ENCODE measurements at regions not wholly inside any gene's neighbourhood (a gene's known extent, or its start where the extent isn't known, plus 50 kb on each side); places are given as distances from the start of the nearest gene placed in this dataset.

DNA sequence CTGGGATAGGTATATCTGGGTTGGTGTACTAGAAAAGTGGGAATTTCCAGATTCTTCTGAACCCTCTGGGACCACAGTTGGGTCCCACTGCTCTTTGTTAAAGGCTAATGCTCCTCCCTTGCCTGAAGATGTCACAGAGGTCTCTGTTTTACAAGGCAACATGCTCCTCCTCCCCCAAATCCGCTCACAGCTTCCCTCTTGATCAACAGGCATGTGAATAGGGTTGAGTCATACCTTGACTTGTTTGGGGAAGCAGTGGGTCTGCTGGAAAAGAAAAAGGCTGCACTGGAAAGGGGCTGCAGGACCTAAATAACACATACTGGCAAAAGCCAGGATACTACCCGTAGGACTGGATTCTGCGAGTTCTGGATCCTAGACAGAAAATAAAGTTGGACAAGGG is 165.4 kb upstream of the TMEM260 start:
- POLR2A ChIA-PET: no interaction called here
- TF ChIP-seq FOXK2 (IDR thresholded peaks at IDR 0.05) (no peak), LEF1 (IDR thresholded peaks at IDR 0.05; ENCODE audit: borderline replicate concordance) (no peak), SP1 (IDR thresholded peaks at IDR 0.05) (no peak), SUZ12 (IDR thresholded peaks at IDR 0.05) (no peak)
- CTCF ChIA-PET: no interaction called here
- DNase-seq (ENCODE audit: extremely low spot score): no peak

DNA sequence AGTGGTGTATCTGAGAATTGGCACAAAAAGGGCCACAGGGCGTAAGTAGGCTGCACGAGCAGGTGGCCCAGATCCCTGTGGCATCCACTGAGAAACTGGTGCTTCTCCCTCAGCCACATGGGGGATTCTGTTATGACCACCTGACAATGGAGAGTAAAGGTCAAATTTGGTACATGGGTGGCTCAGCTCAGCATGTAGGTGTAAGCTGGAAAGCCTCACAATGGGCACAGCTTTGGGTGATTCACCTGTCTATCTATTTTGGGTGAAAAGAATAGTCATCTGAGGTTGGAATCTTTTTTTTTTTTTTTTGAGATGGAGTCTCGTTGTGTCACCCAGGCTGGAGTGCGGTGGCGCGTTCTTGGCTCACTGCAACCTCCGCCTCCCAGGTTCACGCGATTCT is 163.4 kb upstream of the TMEM260 start:
- ChIA-PET POLR2A (no interaction called here), CTCF (no interaction called here)
- DNase-seq (ENCODE audit: extremely low spot score): no peak
- TF ChIP-seq CTBP1 (IDR thresholded peaks at IDR 0.05; ENCODE audit: borderline replicate concordance): no peak
- TF ChIP-seq SUZ12 (IDR thresholded peaks at IDR 0.05): no peak
- no peak for TF ChIP-seq SP1 (IDR thresholded peaks at IDR 0.05)
- no peak for TF ChIP-seq HDGF (IDR thresholded peaks at IDR 0.05; ENCODE audit: borderline replicate concordance)
- no peak for TF ChIP-seq FOXK2 (IDR thresholded peaks at IDR 0.05)
- no peak for TF ChIP-seq FOXM1 (IDR thresholded peaks at IDR 0.05; ENCODE audit: borderline replicate concordance)
- no peak for TF ChIP-seq NFRKB (IDR thresholded peaks at IDR 0.05)
- TF ChIP-seq BHLHE40 (IDR thresholded peaks at IDR 0.05; ENCODE audit: borderline replicate concordance): no peak
- TF ChIP-seq, protein P1, sequence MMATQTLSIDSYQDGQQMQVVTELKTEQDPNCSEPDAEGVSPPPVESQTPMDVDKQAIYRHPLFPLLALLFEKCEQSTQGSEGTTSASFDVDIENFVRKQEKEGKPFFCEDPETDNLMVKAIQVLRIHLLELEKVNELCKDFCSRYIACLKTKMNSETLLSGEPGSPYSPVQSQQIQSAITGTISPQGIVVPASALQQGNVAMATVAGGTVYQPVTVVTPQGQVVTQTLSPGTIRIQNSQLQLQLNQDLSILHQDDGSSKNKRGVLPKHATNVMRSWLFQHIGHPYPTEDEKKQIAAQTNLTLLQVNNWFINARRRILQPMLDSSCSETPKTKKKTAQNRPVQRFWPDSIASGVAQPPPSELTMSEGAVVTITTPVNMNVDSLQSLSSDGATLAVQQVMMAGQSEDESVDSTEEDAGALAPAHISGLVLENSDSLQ (IDR thresholded peaks at IDR 0.05): no peak
- no peak for TF ChIP-seq L3MBTL2 (conservative IDR thresholded peaks at IDR 0.05)
- TF ChIP-seq FOXA1 (IDR thresholded peaks at IDR 0.05): no peak
- TF ChIP-seq ARNT (IDR thresholded peaks at IDR 0.05): no peak
- no peak for TF ChIP-seq LEF1 (IDR thresholded peaks at IDR 0.05; ENCODE audit: borderline replicate concordance)
- TF ChIP-seq ELF4 (IDR thresholded peaks at IDR 0.05): no peak
- TF ChIP-seq TARDBP (IDR thresholded peaks at IDR 0.05): no peak
- no peak for TF ChIP-seq ZNF384 (IDR thresholded peaks at IDR 0.05)

DNA sequence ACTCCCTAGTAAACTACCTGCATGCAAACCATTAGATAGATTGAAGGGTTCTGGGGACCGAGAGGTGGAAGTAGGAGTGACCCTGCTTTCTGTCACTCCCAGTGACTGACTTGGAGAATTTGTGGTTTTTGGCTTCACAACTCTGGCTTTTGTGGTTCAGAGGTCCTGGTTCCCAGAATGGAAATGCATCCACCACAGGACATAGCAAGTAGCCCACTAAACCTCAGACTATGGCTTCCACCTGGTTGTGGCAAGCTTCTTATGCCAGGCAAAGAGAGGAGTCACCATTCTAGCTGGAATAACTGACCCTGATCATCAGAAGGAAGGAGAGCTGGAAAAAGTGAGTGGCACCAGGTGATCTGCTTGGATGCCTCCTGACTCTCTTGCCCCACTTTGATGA is 162.4 kb upstream of the TMEM260 start:
- POLR2A ChIA-PET: no interaction called here
- TF ChIP-seq, protein P1 (IDR thresholded peaks at IDR 0.05): no peak
- TF ChIP-seq BHLHE40 (IDR thresholded peaks at IDR 0.05; ENCODE audit: borderline replicate concordance) (no peak), ZNF384 (IDR thresholded peaks at IDR 0.05) (no peak), SP1 (IDR thresholded peaks at IDR 0.05) (no peak), NFRKB (IDR thresholded peaks at IDR 0.05) (no peak), SUZ12 (IDR thresholded peaks at IDR 0.05) (no peak), FOXA1 (IDR thresholded peaks at IDR 0.05) (no peak), LEF1 (IDR thresholded peaks at IDR 0.05; ENCODE audit: borderline replicate concordance) (no peak)

DNA sequence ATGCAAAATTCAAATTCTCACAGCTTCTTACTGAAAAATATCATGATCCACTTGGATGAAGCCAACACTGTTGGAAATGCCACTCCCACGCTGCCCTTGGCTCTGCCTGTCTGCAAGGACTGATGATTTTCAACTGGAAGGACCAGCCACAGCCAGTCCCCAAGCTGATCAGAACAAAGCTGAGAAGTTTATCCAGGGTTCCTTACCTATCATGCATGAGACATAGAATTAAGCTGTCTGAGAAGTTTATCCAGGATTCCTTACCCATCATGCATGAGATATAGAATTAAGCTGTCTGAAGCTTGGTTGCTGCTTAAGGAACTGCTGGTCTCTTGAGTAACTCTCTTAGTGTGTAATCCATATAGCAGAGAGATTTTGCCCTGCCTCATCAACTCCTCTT is 159.8 kb upstream of the TMEM260 start:
- TF ChIP-seq BHLHE40 (IDR thresholded peaks at IDR 0.05; ENCODE audit: borderline replicate concordance) (no peak), SP1 (IDR thresholded peaks at IDR 0.05) (no peak), TARDBP (IDR thresholded peaks at IDR 0.05) (no peak), ARNT (IDR thresholded peaks at IDR 0.05) (no peak), FOXM1 (IDR thresholded peaks at IDR 0.05; ENCODE audit: borderline replicate concordance) (no peak), ELF4 (IDR thresholded peaks at IDR 0.05) (no peak), LEF1 (IDR thresholded peaks at IDR 0.05; ENCODE audit: borderline replicate concordance) (no peak), FOXA1 (IDR thresholded peaks at IDR 0.05) (no peak), NFRKB (IDR thresholded peaks at IDR 0.05) (no peak), CTBP1 (IDR thresholded peaks at IDR 0.05; ENCODE audit: borderline replicate concordance) (no peak), HDGF (IDR thresholded peaks at IDR 0.05; ENCODE audit: borderline replicate concordance) (no peak), SUZ12 (IDR thresholded peaks at IDR 0.05) (no peak), FOXK2 (IDR thresholded peaks at IDR 0.05) (no peak), ZNF384 (IDR thresholded peaks at IDR 0.05) (no peak), L3MBTL2 (conservative IDR thresholded peaks at IDR 0.05) (no peak)
- TF ChIP-seq, protein P1 (IDR thresholded peaks at IDR 0.05): no peak
- ChIA-PET POLR2A (no interaction called here), CTCF (no interaction called here)
- DNase-seq (ENCODE audit: extremely low spot score): no peak

More for the DNA sequence above, 162.4 kb upstream of the TMEM260 start:
- CTCF ChIA-PET: no interaction called here
- no peak for DNase-seq (ENCODE audit: extremely low spot score)

DNA sequence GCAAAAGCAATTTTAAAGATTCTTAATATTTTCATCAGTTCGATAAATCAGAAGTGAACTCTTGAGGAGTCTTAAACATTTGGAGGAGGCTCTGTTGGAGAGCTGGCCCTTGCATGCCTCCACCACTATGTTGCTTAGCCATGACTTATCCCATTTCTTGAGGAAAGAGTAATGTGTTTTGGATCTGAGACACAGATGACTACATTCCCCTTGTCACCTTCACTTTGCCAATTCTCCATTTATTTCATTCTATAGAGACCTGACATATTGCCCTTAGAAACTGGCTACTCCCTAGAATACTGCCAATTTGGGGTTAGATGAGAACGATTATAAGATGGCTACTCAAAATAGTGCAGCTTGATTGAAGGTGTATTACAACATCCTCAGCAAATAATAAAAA is 157.4 kb upstream of the TMEM260 start:
- TF ChIP-seq BHLHE40 (IDR thresholded peaks at IDR 0.05; ENCODE audit: borderline replicate concordance) (no peak), ELF4 (IDR thresholded peaks at IDR 0.05) (no peak), ARNT (IDR thresholded peaks at IDR 0.05) (no peak), ZNF384 (IDR thresholded peaks at IDR 0.05) (no peak), HDGF (IDR thresholded peaks at IDR 0.05; ENCODE audit: borderline replicate concordance) (no peak), FOXK2 (IDR thresholded peaks at IDR 0.05) (no peak), SUZ12 (IDR thresholded peaks at IDR 0.05) (no peak), NFRKB (IDR thresholded peaks at IDR 0.05) (no peak), CTBP1 (IDR thresholded peaks at IDR 0.05; ENCODE audit: borderline replicate concordance) (no peak)
- TF ChIP-seq, protein P1 (IDR thresholded peaks at IDR 0.05): no peak
- POLR2A ChIA-PET: no interaction called here
- no peak for DNase-seq (ENCODE audit: extremely low spot score)
- CTCF ChIA-PET: interaction anchor here (0.9 to 1.7 kb wide), 3 partner anchors 10 to 65 kb away, joined by 3 to 4 read pairs (median 4); no protein-coding TSS in a partner anchor

DNA sequence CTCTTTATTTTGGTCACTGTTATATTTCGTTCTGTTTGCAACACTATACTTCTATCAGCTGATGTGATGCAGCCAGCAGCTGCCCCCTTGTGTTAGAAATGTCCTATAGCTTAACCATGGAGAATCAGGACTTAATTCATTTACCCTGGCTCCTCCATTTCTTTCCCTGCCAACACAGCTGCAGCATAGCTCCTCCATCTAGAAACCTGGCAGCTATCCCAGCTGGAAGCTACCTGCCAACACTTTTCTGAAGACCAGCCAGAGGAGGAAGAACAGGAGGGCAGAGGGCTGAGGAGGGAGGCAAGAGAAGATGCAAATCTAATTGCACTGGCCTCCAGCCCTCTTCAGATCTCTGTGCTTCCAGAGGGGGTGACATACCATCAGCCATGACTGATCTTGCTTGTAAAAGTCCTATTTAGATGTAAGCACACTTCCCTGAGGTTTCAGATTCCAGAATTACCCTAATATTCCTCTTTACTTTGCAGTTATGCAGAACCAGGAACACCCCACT is 156.8 kb upstream of the TMEM260 start:
- TF ChIP-seq SUZ12 (IDR thresholded peaks at IDR 0.05) (no peak), CTBP1 (IDR thresholded peaks at IDR 0.05; ENCODE audit: borderline replicate concordance) (no peak), LEF1 (IDR thresholded peaks at IDR 0.05; ENCODE audit: borderline replicate concordance) (no peak), BHLHE40 (IDR thresholded peaks at IDR 0.05; ENCODE audit: borderline replicate concordance) (no peak), ELF4 (IDR thresholded peaks at IDR 0.05) (no peak), SP1 (IDR thresholded peaks at IDR 0.05) (no peak), HDGF (IDR thresholded peaks at IDR 0.05; ENCODE audit: borderline replicate concordance) (no peak), NFRKB (IDR thresholded peaks at IDR 0.05) (no peak), FOXK2 (IDR thresholded peaks at IDR 0.05) (no peak), L3MBTL2 (conservative IDR thresholded peaks at IDR 0.05) (no peak), FOXA1 (IDR thresholded peaks at IDR 0.05) (no peak), ARNT (IDR thresholded peaks at IDR 0.05) (no peak), TARDBP (IDR thresholded peaks at IDR 0.05) (no peak), ZNF384 (IDR thresholded peaks at IDR 0.05) (no peak)
- TF ChIP-seq, protein P1 (IDR thresholded peaks at IDR 0.05): no peak
- DNase-seq (ENCODE audit: extremely low spot score): peak; percentile 67
- CTCF ChIA-PET: interaction anchor here (0.9 to 1.7 kb wide), 4 partner anchors 10 to 172 kb away, joined by 3 to 4 read pairs (median 4); no protein-coding TSS in a partner anchor
- POLR2A ChIA-PET: no interaction called here
